Caco-2 (cell line): ENCODE measurements at regions not wholly inside any gene's neighbourhood (a gene's known extent, or its start where the extent isn't known, plus 50 kb on each side); places are given as distances from the start of the nearest gene placed in this dataset.

ENCODE experiments used
- BruUV-seq: library from RNA; stranded (reverse); fragments of 400-500 nt; replicated peaks from 2 replicates; lab custom pipeline; 2021; lab: Mats Ljungman, UMichigan
- CTCF ChIA-PET: fragments of 300-600 bp; sonication (Branson Sonifier 250); formaldehyde crosslinking; loops from one replicate; lab custom pipeline; 2022; ENCODE audit warnings: antibody characterized with exemption; lab: Charles Lee
- POLR2A ChIA-PET: fragments of 300-600 bp; sonication (Branson Sonifier 250); formaldehyde crosslinking; loops from one replicate; lab custom pipeline; 2022; ENCODE audit warnings: antibody characterized with exemption; lab: Charles Lee
- DNase-seq, 2 experiments: peaks; one replicate each; pipeline versions ENCODE4 v3.0.0 to v3.0.0-alpha.2; 2020 to 2022
- H3K27me3 ChIP-seq: replicated peaks from 2 replicates; pipeline ENCODE4 v1.6.0; 2011; ENCODE audit warnings: low read length; ENCODE audit not compliant: control insufficient read depth, insufficient read depth
- H3K36me3 ChIP-seq: 2 replicates; pipeline ENCODE4 v1.5.1; 2011; ENCODE audit warnings: low read length; ENCODE audit not compliant: control insufficient read depth, insufficient read depth
- H3K4me1 ChIP-seq: fragments of 250-450 bp; sonication (Bioruptor Pico); 2 replicates; pipeline ENCODE4 v1.5.1; 2020; ENCODE audit warnings: mild to moderate bottlenecking
- H3K4me3 ChIP-seq: 2 replicates; pipeline ENCODE4 v1.5.1; 2011; ENCODE audit warnings: low read depth, mild to moderate bottlenecking, control low read depth, low read length
- H3K9me3 ChIP-seq: fragments of 250-450 bp; sonication (Bioruptor Pico); 2 replicates; pipeline ENCODE4 v1.5.1; 2020; ENCODE audit warnings: mild to moderate bottlenecking, moderate library complexity
- H3K27ac Mint-ChIP-seq: one replicate; pipeline ENCODE4 v1.8.0; 2022; ENCODE audit warnings: mixed read lengths; ENCODE audit not compliant: unreplicated experiment
- H3K27me3 Mint-ChIP-seq: one replicate; pipeline ENCODE4 v1.8.0; 2022; ENCODE audit warnings: mixed read lengths; ENCODE audit not compliant: insufficient read depth, unreplicated experiment
- H3K36me3 Mint-ChIP-seq: one replicate; pipeline ENCODE4 v1.8.0; 2022; ENCODE audit warnings: mild to moderate bottlenecking, mixed read lengths; ENCODE audit not compliant: insufficient read depth, unreplicated experiment
- H3K4me1 Mint-ChIP-seq: one replicate; pipeline ENCODE4 v1.8.0; 2022; ENCODE audit warnings: low read depth, mixed read lengths; ENCODE audit not compliant: unreplicated experiment
- H3K4me3 Mint-ChIP-seq: one replicate; pipeline ENCODE4 v1.8.0; 2022; ENCODE audit warnings: mild to moderate bottlenecking, moderate library complexity, mixed read lengths; ENCODE audit not compliant: unreplicated experiment
- H3K9me3 Mint-ChIP-seq: one replicate; pipeline ENCODE4 v1.8.0; 2022; ENCODE audit warnings: mixed read lengths; ENCODE audit not compliant: unreplicated experiment
- intact Hi-C: fragments of 100-400 bp; cut with micrococcal nuclease; formaldehyde crosslinking; loops from one replicate; pipeline ENCODE4 v1.10.0; 2022; ENCODE audit not compliant: unreplicated experiment
- TF ChIP-seq, protein P1 (sequence below), 2 experiments: fragments of 200-600 bp in 1 of 2; IDR thresholded peaks; 1 replicate in 1 of 2; 2 replicates in 1 of 2; pipeline versions ENCODE4 v1.5.1 to v1.8.0; 2011 to 2022; ENCODE audit warnings: antibody characterized with exemption in 1 of 2, control low read depth in 1 of 2, inconsistent platforms in 1 of 2, low read depth in 1 of 2, low read length in 1 of 2, mild to moderate bottlenecking in 1 of 2, moderate library complexity in 1 of 2; ENCODE audit not compliant: insufficient read depth in 1 of 2, severe bottlenecking in 1 of 2, unreplicated experiment in 1 of 2

DNA sequence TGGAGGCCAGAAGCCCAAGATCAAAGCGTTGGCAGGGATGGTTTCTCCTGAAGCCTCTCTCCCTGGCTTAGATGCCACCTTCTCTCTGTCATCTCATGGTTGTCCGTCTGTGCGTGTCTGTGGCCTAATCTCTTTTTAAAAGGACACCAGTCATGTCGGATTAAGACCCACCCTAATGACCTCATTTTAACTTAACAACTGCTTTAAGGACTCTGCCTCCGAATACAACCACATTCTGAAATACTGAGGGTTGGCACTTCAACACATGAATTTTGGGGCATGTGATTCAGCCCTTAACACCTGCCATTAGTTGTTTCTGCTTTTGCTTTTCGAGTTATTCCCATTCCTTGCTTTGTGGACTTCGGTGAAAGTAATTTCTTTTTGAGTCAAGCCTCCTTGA is 97.8 kb upstream of the SMIM21 start:
- TF ChIP-seq, protein P1, sequence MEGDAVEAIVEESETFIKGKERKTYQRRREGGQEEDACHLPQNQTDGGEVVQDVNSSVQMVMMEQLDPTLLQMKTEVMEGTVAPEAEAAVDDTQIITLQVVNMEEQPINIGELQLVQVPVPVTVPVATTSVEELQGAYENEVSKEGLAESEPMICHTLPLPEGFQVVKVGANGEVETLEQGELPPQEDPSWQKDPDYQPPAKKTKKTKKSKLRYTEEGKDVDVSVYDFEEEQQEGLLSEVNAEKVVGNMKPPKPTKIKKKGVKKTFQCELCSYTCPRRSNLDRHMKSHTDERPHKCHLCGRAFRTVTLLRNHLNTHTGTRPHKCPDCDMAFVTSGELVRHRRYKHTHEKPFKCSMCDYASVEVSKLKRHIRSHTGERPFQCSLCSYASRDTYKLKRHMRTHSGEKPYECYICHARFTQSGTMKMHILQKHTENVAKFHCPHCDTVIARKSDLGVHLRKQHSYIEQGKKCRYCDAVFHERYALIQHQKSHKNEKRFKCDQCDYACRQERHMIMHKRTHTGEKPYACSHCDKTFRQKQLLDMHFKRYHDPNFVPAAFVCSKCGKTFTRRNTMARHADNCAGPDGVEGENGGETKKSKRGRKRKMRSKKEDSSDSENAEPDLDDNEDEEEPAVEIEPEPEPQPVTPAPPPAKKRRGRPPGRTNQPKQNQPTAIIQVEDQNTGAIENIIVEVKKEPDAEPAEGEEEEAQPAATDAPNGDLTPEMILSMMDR (IDR thresholded peaks at IDR 0.05; ENCODE audit: insufficient read depth in 1 of 2, low read depth in 1 of 2, low read length in 1 of 2, severe bottlenecking in 1 of 2, unreplicated experiment in 1 of 2), result no peak
- Histone ChIP-seq H3K27me3 (no peaks in the 10 kb centered on the region), H3K9me3 (no peaks in the 10 kb centered on the region), H3K4me3 (no peak overlapping the region), H3K36me3 (no peaks in the 10 kb centered on the region), H3K4me1 (no peaks in the 10 kb centered on the region)
- H3K9me3 Mint-ChIP-seq, result no peaks in the 10 kb centered on the region
- no peaks in the 10 kb centered on the region for H3K4me1 Mint-ChIP-seq
- no peaks in the 10 kb centered on the region for H3K36me3 Mint-ChIP-seq
- CTCF ChIA-PET, result no interaction called here
- intact Hi-C loops, result no loop called here
- H3K27me3 Mint-ChIP-seq, result peaks cover 9% of the 10 kb centered on the region
- DNase-seq, result no peak
- POLR2A ChIA-PET, result no interaction called here
- BruUV-seq, result no TSS peak
- no peak overlapping the region for H3K27ac Mint-ChIP-seq
- H3K4me3 Mint-ChIP-seq, result no peak overlapping the region

DNA sequence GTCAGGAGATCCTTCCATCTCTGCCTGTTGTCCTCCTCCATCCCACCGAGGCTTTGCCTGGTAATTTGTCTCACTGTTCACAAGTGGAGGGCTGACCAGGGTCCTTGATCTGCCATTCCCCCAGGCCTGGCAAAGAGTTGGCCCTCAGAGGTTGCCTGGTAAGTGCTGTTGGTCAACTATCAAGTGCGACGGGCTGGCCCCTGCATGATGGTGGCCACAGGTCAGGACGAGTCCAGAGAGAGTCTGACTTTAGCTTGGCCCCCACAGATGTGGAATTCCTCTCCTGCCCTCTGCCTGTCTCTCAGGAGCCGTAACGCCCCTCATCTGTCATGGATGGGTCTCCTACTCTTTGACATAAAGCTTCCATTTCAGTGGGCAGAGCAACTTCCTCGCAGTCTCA is 97.3 kb upstream of the SMIM21 start:
- Mint-ChIP-seq H3K27ac (no peak overlapping the region), H3K4me3 (no peak overlapping the region), H3K36me3 (no peaks in the 10 kb centered on the region), H3K4me1 (no peaks in the 10 kb centered on the region), H3K9me3 (no peaks in the 10 kb centered on the region), H3K27me3 (peaks cover 9% of the 10 kb centered on the region)
- ChIA-PET CTCF (no interaction called here), POLR2A (no interaction called here)
- H3K4me1 ChIP-seq, result no peaks in the 10 kb centered on the region
- H3K27me3 ChIP-seq, result no peaks in the 10 kb centered on the region
- TF ChIP-seq, protein P1 (IDR thresholded peaks at IDR 0.05; ENCODE audit: insufficient read depth in 1 of 2, low read depth in 1 of 2, low read length in 1 of 2, severe bottlenecking in 1 of 2, unreplicated experiment in 1 of 2), result no peak
- no TSS peak for BruUV-seq
- no peak for DNase-seq
- no peaks in the 10 kb centered on the region for H3K9me3 ChIP-seq
- intact Hi-C loops, result no loop called here
- H3K36me3 ChIP-seq, result no peaks in the 10 kb centered on the region
- no peak overlapping the region for H3K4me3 ChIP-seq

DNA sequence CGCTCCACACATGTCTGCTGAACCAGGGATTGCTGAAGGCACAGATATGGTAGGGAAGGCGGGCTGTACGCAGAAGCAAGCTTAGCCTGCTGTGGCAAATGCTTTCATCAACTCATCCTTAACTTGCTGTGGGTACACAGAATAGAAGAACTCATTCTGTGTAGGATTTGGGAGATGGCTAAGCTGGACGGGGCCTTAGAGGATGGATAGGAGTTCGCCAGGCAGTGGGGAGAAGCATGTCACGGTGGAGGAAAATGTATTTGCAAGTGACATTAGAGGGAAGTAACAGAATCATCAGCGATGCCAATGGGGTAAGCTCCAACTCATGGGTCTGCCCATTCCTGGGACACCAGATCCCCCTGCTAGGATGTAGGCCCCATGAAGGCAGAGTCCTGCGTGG is 96.7 kb upstream of the SMIM21 start:
- Histone ChIP-seq H3K4me1 (no peaks in the 10 kb centered on the region), H3K9me3 (no peaks in the 10 kb centered on the region), H3K27me3 (no peaks in the 10 kb centered on the region), H3K4me3 (no peak overlapping the region), H3K36me3 (no peaks in the 10 kb centered on the region)
- CTCF ChIA-PET, result no interaction called here
- no peaks in the 10 kb centered on the region for H3K4me1 Mint-ChIP-seq
- no peaks in the 10 kb centered on the region for H3K9me3 Mint-ChIP-seq
- POLR2A ChIA-PET, result no interaction called here
- H3K27ac Mint-ChIP-seq, result no peak overlapping the region
- peaks cover 9% of the 10 kb centered on the region for H3K27me3 Mint-ChIP-seq
- TF ChIP-seq, protein P1 (IDR thresholded peaks at IDR 0.05; ENCODE audit: insufficient read depth in 1 of 2, low read depth in 1 of 2, low read length in 1 of 2, severe bottlenecking in 1 of 2, unreplicated experiment in 1 of 2), result no peak
- DNase-seq, result no peak
- intact Hi-C loops, result no loop called here
- H3K36me3 Mint-ChIP-seq, result no peaks in the 10 kb centered on the region
- BruUV-seq, result no TSS peak
- H3K4me3 Mint-ChIP-seq, result no peak overlapping the region
